ENCODE measurements at regions not wholly inside any gene's neighbourhood (a gene's known extent, or its start where the extent isn't known, plus 50 kb on each side); places are given as distances from the start of the nearest gene placed in this dataset.

- no peaks in the 10 kb centered on the region for H3K27me3 ChIP-seq
- DNase-seq = no peak
- 41 to 54% (median 49%) methylated on average over 2 of the region's 2 CpGs for WGBS, 4 donors
- no peak for TF ChIP-seq CTCF (IDR thresholded peaks at IDR 0.05)
- no peak for TF ChIP-seq POLR2A (IDR thresholded peaks at IDR 0.05)
- no peaks in the 10 kb centered on the region for H3K4me1 ChIP-seq (replicated peaks in 1 of 2)
- no peaks in the 10 kb centered on the region for H3K36me3 ChIP-seq (replicated peaks in 1 of 2)
- H3K4me3 ChIP-seq = no peak overlapping the region
- no peaks in the 10 kb centered on the region for H3K9me3 ChIP-seq (replicated peaks in 1 of 3)
- no peak overlapping the region for H3K27ac ChIP-seq
- intact Hi-C loops (cut with DNase I) = no loop called here
Measured at GRCh38 chr2:118678985-118679384, 168.5 kb downstream of the EN1 start.

- intact Hi-C loops (cut with DNase I) = no loop called here
- WGBS, 4 donors = 71 to 93% (median 81%) methylated on average over 1 of the region's 1 CpG
Measured at GRCh38 chr2:118677546-118677945, 169.9 kb downstream of the EN1 start.

DNA sequence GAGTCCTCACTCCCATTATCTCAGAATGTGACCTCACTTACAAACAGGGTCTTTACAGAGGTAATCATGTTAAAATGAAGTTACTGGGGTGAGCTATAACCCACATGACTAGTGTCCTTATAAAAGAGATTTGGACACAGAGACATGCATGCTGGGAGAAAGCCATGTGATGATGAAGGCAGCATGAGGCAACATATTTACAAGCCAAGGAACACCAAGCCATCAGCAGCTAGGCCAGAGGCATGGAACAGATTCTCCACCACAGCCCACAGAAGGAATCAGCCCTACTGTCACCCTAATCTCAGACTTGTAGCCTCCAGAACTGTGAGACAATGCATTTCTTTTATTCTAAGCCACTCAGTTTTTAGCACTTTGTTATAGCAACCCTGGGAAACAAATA is 171.9 kb downstream of the EN1 start:
- no peak overlapping the region for H3K4me3 ChIP-seq
- H3K4me1 ChIP-seq (replicated peaks in 1 of 2) = no peaks in the 10 kb centered on the region
- intact Hi-C loops (cut with DNase I) = no loop called here
- TF ChIP-seq CTCF (IDR thresholded peaks at IDR 0.05) (no peak), POLR2A (IDR thresholded peaks at IDR 0.05) (no peak)
- DNase-seq = no peak
- no peak overlapping the region for H3K27ac ChIP-seq
- no peaks in the 10 kb centered on the region for H3K27me3 ChIP-seq
- H3K9me3 ChIP-seq (replicated peaks in 1 of 3) = no peaks in the 10 kb centered on the region
- H3K36me3 ChIP-seq (replicated peaks in 1 of 2) = no peaks in the 10 kb centered on the region

More at GRCh38 chr2:118677546-118677945, 169.9 kb downstream of the EN1 start:
- Histone ChIP-seq H3K27me3 (no peaks in the 10 kb centered on the region), H3K9me3 (replicated peaks in 1 of 3) (no peaks in the 10 kb centered on the region), H3K4me3 (no peak overlapping the region), H3K36me3 (replicated peaks in 1 of 2) (no peaks in the 10 kb centered on the region), H3K27ac (no peak overlapping the region), H3K4me1 (replicated peaks in 1 of 2) (no peaks in the 10 kb centered on the region)
- no peak for DNase-seq
- no peak for TF ChIP-seq POLR2A (IDR thresholded peaks at IDR 0.05)
- no peak for TF ChIP-seq CTCF (IDR thresholded peaks at IDR 0.05)

- Histone ChIP-seq H3K36me3 (replicated peaks in 1 of 2) (no peaks in the 10 kb centered on the region), H3K9me3 (replicated peaks in 1 of 3) (no peaks in the 10 kb centered on the region), H3K27ac (no peak overlapping the region), H3K4me1 (replicated peaks in 1 of 2) (no peaks in the 10 kb centered on the region), H3K4me3 (no peak overlapping the region), H3K27me3 (no peaks in the 10 kb centered on the region)
- no peak for TF ChIP-seq POLR2A (IDR thresholded peaks at IDR 0.05)
- intact Hi-C loops (cut with DNase I) = no loop called here
- 43 to 54% (median 51%) methylated on average over 3 of the region's 3 CpGs for WGBS, 4 donors
- DNase-seq = peak in 2 of 7 donors; percentile 23 to 25
Measured at GRCh38 chr2:118672571-118673158, 174.8 kb downstream of the EN1 start.

DNA sequence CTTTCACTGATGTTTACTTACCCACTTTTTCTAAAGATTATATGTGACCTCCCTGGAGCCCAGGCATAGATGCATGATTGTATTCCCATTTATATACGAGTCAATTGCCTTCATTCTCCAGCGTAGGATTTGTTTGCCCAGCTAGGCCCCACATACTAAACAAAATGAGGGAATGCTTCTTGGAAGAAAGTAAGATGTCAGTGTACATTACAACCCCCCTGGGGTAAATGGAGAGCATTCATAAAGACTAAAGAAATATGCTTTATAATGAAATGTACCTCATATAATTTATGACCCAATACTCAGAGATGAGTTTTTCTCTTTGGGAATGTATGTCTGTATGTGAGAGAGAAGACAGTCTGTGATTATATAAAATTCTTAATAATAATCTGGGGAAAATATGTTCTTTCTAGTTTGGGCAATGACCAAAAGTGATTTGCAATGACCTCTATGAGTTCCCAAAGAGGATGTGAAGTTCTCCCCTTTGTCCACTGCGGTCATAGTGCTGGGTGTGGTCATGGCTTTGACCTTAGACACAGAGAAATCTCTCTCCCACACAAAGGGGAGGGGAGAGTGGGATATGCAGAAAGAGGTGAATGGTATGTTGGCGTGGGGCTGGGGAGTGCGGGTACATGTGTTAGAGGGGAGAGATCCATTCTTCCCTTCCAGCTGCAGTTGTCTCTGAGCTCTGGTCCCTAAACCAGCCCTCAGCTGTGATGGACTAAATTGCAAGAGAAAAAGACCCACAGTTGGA is 175.6 kb downstream of the EN1 start:
- DNase-seq = no peak
- TF ChIP-seq POLR2A (IDR thresholded peaks at IDR 0.05) (no peak), CTCF (IDR thresholded peaks at IDR 0.05) (no peak)
- no peaks in the 10 kb centered on the region for H3K27me3 ChIP-seq

More for the DNA sequence above, 175.6 kb downstream of the EN1 start:
- Histone ChIP-seq H3K27ac (no peak overlapping the region), H3K9me3 (replicated peaks in 1 of 3) (no peaks in the 10 kb centered on the region), H3K36me3 (replicated peaks in 1 of 2) (no peaks in the 10 kb centered on the region), H3K4me1 (replicated peaks in 1 of 2) (no peaks in the 10 kb centered on the region), H3K4me3 (no peak overlapping the region)
- intact Hi-C loops (cut with DNase I) = no loop called here
- 84 to 94% (median 87%) methylated on average over 5 of the region's 5 CpGs for WGBS, 4 donors

Measured in adrenal gland (tissue), 9 donors.